GM12878 (cell line): ENCODE measurements at regions not wholly inside any gene's neighbourhood (a gene's known extent, or its start where the extent isn't known, plus 50 kb on each side); places are given as distances from the start of the nearest gene placed in this dataset.

Experiments used
- ATAC-seq: fragments of 200-7000 bp; cut with Tn5 transposase; 3 replicates; pipeline ENCODE4 v1.9.1; 2020; ENCODE audit warnings: mild to moderate bottlenecking, moderate library complexity
- BruUV-seq: library from RNA; stranded (reverse); fragments of 400-500 nt; replicated peaks from 2 replicates; lab custom pipeline; 2021; lab: Mats Ljungman, UMichigan
- CTCF ChIA-PET: fragments of 300-600 bp; sonication (Branson Sonifier 250); formaldehyde crosslinking; extraction: SDS; loops from one replicate; lab custom pipeline; 2021; ENCODE audit warnings: inconsistent platforms; lab: Yijun Ruan, JAX
- POLR2A ChIA-PET: fragments of 350-600 bp; formaldehyde crosslinking; extraction: SDS; loops from one replicate; lab custom pipeline; 2021; ENCODE audit warnings: inconsistent platforms; lab: Charles Lee
- RAD21 ChIA-PET: fragments of 300-600 bp; sonication (Branson Sonifier 250); formaldehyde crosslinking; loops from one replicate; lab custom pipeline; 2023; ENCODE audit warnings: antibody characterized with exemption; ENCODE audit not compliant: unreplicated experiment; lab: Charles Lee
- SMC1A ChIA-PET: fragments of 300-600 bp; sonication (Branson Sonifier 250); formaldehyde crosslinking; loops from one replicate; lab custom pipeline; 2023; ENCODE audit not compliant: unreplicated experiment, uncharacterized antibody; lab: Charles Lee
- DNase-seq: peaks from one replicate; pipeline ENCODE4 v3.0.0-alpha.2; 2011; ENCODE audit warnings: low read depth, low spot score
- FAIRE-seq: peaks from 3 replicates; lab custom pipeline; 2011; peaks lifted over from hg19 to GRCh38; lab: Jason Lieb, UNC
- H2AFZ ChIP-seq: 2 replicates; pipeline ENCODE4 v1.6.0; 2011; ENCODE audit warnings: low read depth, low read length, control low read depth; ENCODE audit not compliant: control insufficient read depth
- H3K27ac ChIP-seq: 2 replicates; pipeline ENCODE4 v1.5.1; 2011; ENCODE audit warnings: control low read depth; ENCODE audit not compliant: control insufficient read depth, insufficient read depth
- H3K27me3 ChIP-seq, 2 experiments: replicated peaks in 1 of 2; 2 replicates each; pipeline versions ENCODE4 v1.6.0 to v1.6.1; 2011; ENCODE audit warnings: low read length in 1 of 2; ENCODE audit not compliant: control insufficient read depth in 2 of 2, insufficient read depth in 2 of 2
- H3K36me3 ChIP-seq, 2 experiments: 2 replicates each; pipeline ENCODE4 v1.5.1; 2011; ENCODE audit warnings: low read length in 1 of 2; ENCODE audit not compliant: control insufficient read depth in 2 of 2, insufficient read depth in 2 of 2
- H3K4me1 ChIP-seq: 2 replicates; pipeline ENCODE4 v1.6.1; 2011; ENCODE audit warnings: mild to moderate bottlenecking, low read length, moderate library complexity, mixed read lengths; ENCODE audit not compliant: control insufficient read depth, insufficient read depth
- H3K4me2 ChIP-seq: 2 replicates; pipeline ENCODE4 v1.6.0; 2011; ENCODE audit warnings: control low read depth; ENCODE audit not compliant: control insufficient read depth, insufficient read depth
- H3K4me3 ChIP-seq: fragments of 200-600 bp; sonication (generic); 2 replicates; pipeline ENCODE4 v1.5.1; 2016
- H3K79me2 ChIP-seq: 2 replicates; pipeline ENCODE4 v1.6.0; 2011; ENCODE audit warnings: low read length; ENCODE audit not compliant: control insufficient read depth, insufficient read depth
- H3K9ac ChIP-seq: 2 replicates; pipeline ENCODE4 v1.8.0; 2011; ENCODE audit warnings: low read length, control low read depth, mixed read lengths; ENCODE audit not compliant: control insufficient read depth, insufficient read depth
- H3K9me3 ChIP-seq: replicated peaks from 3 replicates; pipeline ENCODE4 v1.5.1; 2011; ENCODE audit warnings: mild to moderate bottlenecking, low read length; ENCODE audit not compliant: control insufficient read depth, insufficient read depth
- H4K20me1 ChIP-seq: 2 replicates; pipeline ENCODE4 v1.6.0; 2011; ENCODE audit not compliant: control insufficient read depth, insufficient read depth
- CHD1 ChIP-seq: IDR thresholded peaks from 2 replicates; pipeline ENCODE4 v1.6.1; 2012; ENCODE audit warnings: low read depth, low read length, improper control_type of control experiment
- NFXL1 ChIP-seq: fragments of 450-650 bp; IDR thresholded peaks from 2 replicates; pipeline ENCODE4 v1.6.1; 2017; ENCODE audit warnings: antibody characterized with exemption, mild to moderate bottlenecking, borderline replicate concordance
- NFYA ChIP-seq: IDR thresholded peaks from 2 replicates; pipeline ENCODE4 v1.6.1; 2011; ENCODE audit warnings: low read depth, mild to moderate bottlenecking, low read length, improper control_type of control experiment, borderline replicate concordance
- POU2F2 ChIP-seq: IDR thresholded peaks from 3 replicates; pipeline ENCODE4 v1.6.1; 2011; ENCODE audit warnings: low read depth, mild to moderate bottlenecking, low read length, borderline replicate concordance
- SIX5 ChIP-seq: IDR thresholded peaks from 2 replicates; pipeline ENCODE4 v1.6.1; 2011; ENCODE audit warnings: mild to moderate bottlenecking, low read depth, low read length, moderate library complexity; ENCODE audit not compliant: severe bottlenecking
- TARDBP ChIP-seq: IDR thresholded peaks from 2 replicates; pipeline ENCODE4 v1.6.1; 2016; ENCODE audit warnings: borderline replicate concordance
- WGBS: methylation state at CpG from one replicate; pipeline ENCODE4 v1.1.6; 2016; ENCODE audit warnings: low lambda C conversion rate; ENCODE audit not compliant: insufficient replicate concordance, insufficient coverage; ENCODE audit errors: missing lambda C conversion rate; 5-methylcytosine and 5-hydroxymethylcytosine counted together
- in situ Hi-C: fragments of 300-500 bp; cut with MboI; formaldehyde crosslinking; loops from 9 replicates; pipeline ENCODE4 v1.14.3; 2018; ENCODE audit warnings: mixed read lengths
- intact Hi-C: fragments of 100-400 bp; cut with micrococcal nuclease; formaldehyde crosslinking; loops from one replicate; pipeline ENCODE4 v1.14.2; 2022; ENCODE audit not compliant: unreplicated experiment
- TF ChIP-seq, protein P1 (sequence below): IDR thresholded peaks from 2 replicates; pipeline ENCODE4 v1.6.1; 2011; ENCODE audit warnings: low read depth, low read length, improper control_type of control experiment, borderline replicate concordance
- TF ChIP-seq, protein P2 (sequence below): fragments of 450-650 bp; IDR thresholded peaks from 2 replicates; pipeline ENCODE4 v1.6.1; 2016; ENCODE audit warnings: mild to moderate bottlenecking

DNA sequence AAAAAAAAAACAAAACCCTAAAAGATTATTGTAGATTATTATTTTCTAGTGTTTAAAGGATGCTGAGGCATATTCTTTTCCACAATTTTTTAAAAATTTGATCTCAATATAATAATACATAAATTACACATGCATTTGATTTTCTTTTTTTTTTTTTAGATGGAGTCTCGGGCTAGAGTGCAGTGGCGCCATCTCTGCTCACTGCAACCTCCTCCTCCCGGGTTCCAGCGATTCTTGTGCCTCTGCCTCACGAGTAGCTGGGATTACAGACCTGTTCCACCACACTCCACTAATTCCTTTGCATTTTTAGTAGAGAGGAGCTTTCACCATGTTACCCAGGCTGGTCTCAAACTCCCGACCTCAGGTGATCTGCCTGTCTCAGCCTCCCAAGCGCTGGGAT lies 83.5 kb upstream of the TSPAN5 start:
- no peaks in the 10 kb centered on the region for H3K27me3 ChIP-seq
- SMC1A ChIA-PET, result interaction anchor here (0.8 kb wide), 1 partner anchor 161 kb away, joined by 3 read pairs; no protein-coding TSS in a partner anchor
- H3K4me3 ChIP-seq, result no peak overlapping the region
- WGBS, result 55% methylated on average over 6 of the region's 7 CpGs
- no peaks in the 10 kb centered on the region for H3K36me3 ChIP-seq
- BruUV-seq, result no TSS peak
- CTCF ChIA-PET, result interaction anchor here (0.6 kb wide), 2 partner anchors 79 to 197 kb away, joined by 3 read pairs; no protein-coding TSS in a partner anchor
- POLR2A ChIA-PET, result no interaction called here
- H3K9me3 ChIP-seq, result no peaks in the 10 kb centered on the region
- H2AFZ ChIP-seq, result no peak overlapping the region
- FAIRE-seq, result no peak
- no peak for ATAC-seq
- H3K9ac ChIP-seq, result no peak overlapping the region
- RAD21 ChIA-PET, result no interaction called here
- in situ Hi-C loops, result no loop called here
- no peak overlapping the region for H3K4me2 ChIP-seq
- H3K27ac ChIP-seq, result no peak overlapping the region
- H3K79me2 ChIP-seq, result no peaks in the 10 kb centered on the region
- no peaks in the 10 kb centered on the region for H4K20me1 ChIP-seq
- TF ChIP-seq, protein P1, sequence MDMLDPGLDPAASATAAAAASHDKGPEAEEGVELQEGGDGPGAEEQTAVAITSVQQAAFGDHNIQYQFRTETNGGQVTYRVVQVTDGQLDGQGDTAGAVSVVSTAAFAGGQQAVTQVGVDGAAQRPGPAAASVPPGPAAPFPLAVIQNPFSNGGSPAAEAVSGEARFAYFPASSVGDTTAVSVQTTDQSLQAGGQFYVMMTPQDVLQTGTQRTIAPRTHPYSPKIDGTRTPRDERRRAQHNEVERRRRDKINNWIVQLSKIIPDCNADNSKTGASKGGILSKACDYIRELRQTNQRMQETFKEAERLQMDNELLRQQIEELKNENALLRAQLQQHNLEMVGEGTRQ, result no peak
- TF ChIP-seq, protein P2, sequence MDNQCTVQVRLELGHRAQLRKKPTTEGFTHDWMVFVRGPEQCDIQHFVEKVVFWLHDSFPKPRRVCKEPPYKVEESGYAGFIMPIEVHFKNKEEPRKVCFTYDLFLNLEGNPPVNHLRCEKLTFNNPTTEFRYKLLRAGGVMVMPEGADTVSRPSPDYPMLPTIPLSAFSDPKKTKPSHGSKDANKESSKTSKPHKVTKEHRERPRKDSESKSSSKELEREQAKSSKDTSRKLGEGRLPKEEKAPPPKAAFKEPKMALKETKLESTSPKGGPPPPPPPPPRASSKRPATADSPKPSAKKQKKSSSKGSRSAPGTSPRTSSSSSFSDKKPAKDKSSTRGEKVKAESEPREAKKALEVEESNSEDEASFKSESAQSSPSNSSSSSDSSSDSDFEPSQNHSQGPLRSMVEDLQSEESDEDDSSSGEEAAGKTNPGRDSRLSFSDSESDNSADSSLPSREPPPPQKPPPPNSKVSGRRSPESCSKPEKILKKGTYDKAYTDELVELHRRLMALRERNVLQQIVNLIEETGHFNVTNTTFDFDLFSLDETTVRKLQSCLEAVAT, result no peak
- TF ChIP-seq TARDBP (no peak), POU2F2 (no peak), NFYA (no peak), NFXL1 (no peak), SIX5 (no peak), CHD1 (no peak)
- TF ChIP-seq, all 136 proteins: peak for 0
- intact Hi-C loops, result no loop called here
- no peaks in the 10 kb centered on the region for H3K4me1 ChIP-seq
- DNase-seq, result no peak
